T-helper 2 cell treated with Interferon-gamma antibody and Interleukin-4, amounts not matched to agents 100 ng/mL and 5 ng/mL, for 36 hours (primary cell): ENCODE measurements at regions not wholly inside any gene's neighbourhood (a gene's known extent, or its start where the extent isn't known, plus 50 kb on each side); places are given as distances from the start of the nearest gene placed in this dataset.

Experiments
- intact Hi-C: fragments of 100-400 bp; cut with micrococcal nuclease; formaldehyde crosslinking; loops from one replicate; pipeline ENCODE4 v1.15.1; 2023

DNA sequence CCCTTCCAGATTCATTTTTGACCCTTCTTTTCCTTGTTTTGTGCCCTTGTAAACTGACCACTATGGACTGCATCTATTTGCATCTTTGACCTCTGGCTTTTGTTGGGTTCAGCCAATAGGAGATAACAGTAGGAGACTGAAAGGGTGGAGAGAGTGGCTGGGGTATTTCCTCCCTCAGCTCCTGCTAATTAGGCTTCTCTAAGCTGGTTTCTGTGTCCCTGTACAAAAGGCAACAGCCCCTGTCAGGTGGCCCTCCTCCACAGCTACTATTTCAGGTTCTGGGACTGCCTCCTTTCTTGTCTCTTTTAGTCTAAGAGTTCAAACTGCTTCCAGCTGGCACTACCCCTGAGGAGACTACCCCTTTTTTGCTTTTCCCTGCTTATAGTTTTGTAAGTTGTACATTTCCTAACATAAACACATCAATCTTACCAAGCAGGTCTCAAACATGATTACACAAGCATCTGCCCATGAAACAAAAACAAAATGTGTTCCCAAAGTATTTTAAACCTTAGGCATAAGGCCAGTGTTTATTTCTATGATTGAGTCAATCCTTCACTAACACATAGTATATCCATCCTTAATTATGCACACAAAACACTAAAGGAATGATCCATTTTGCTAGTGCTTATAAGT, 262.0 kb upstream of the TRPM3 start:
- intact Hi-C loops: no loop called here

DNA sequence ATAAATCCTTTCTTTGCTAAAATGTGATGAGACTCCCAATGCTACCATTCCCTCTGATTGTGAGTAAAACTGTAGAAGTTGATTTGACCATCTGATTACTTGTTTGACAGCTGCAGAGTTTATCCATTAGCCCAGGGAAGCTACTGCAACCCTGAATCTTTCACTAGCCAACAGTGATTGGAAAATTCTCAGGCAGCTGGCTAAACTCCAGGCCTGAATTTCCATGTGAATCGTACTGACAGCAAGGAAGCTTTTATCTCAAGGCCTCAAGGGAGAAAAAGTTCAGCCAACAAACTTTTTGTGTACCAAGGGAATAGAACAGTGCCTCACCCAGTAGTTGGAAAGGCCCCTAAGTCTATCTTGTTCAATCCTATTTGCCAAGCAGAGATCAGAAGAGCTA, 246.7 kb upstream of the TRPM3 start:
- intact Hi-C loops: no loop called here

DNA sequence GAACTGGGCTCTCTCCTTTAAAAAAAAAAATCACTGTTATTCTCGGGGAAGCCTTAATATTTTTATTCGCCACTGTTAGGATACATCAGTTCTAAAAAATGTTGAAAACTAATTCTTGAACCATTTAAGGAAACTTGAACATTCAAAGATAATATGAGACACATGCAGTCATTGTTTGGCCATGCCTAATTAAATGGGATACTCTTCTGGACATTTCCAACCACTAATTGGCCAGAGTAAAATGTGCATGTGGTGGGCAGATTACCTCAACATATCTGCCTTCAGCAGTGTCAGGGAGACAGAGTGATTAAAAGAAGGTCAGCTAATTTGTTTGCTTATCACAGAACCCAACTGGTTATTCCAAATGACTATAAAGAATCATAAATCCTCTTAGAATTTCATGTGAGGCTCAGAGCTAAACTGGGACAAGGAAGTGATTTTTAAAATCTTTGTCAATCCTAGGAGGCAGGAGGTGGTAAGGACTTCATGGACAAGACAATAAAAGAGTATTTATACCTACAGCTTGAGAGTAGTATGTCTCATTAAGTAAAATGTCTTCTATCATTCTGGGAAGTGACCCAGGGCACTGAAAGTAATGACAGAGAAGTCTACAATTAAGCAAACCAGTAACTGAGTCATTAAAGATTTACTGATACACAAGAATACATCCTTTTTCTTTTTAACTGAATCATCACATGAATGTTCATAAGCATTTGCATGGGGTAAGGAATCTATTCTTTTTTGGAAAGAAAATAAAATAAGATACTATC, 242.9 kb upstream of the TRPM3 start:
- intact Hi-C loops: no loop called here

DNA sequence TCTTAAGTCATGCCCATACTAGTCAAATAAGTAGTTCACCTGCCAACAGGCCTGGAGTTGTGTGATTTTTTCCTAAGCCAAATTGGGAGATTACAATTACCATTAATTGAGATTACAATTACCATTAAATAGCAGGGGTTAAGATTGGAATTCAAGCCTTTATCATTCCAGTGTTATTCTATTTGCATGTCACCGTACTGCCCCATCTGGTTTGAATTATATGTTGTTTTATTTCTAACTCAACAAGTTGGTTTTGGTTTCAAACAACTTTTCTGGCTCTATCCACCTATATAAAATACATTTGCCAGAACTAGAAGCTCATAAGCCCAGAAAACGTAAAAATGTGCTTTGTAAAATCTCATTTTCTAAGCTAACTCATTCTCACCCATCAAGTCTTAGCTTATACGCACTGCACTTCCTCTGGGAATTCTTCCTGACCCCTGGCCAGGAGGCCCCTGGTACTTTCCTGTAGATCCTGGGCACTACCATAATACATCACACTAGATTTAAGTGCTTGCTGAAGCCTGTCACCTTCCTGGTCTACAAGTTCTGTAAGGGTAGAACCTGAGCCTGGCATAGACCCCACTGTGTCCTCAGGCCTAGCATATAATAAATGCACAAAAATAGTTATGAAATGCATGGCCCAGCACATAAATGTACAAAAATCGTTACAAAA, 242.0 kb upstream of the TRPM3 start:
- intact Hi-C loops: no loop called here

DNA sequence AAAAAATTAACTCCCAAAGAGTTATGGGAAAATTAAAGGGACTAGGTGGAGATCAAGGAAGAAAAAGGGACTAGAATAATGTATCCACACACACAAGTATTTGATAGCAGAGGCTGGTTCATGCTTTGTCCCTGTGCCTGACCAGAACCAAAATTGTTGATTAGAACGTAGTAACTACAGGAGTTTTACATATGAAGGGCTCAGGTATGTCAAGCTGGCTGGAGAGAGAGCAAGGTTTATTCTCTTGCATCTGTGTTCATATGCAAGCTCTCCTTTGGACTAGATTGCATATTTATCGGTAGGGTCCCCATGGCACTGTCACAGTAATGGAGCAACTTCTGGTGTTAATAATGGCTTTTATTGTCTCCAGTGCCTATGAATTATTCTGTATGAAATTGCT, 239.9 kb upstream of the TRPM3 start:
- intact Hi-C loops: loop anchor here (2.0 kb wide), 1 partner anchor 15 kb away; no protein-coding TSS in a partner anchor

DNA sequence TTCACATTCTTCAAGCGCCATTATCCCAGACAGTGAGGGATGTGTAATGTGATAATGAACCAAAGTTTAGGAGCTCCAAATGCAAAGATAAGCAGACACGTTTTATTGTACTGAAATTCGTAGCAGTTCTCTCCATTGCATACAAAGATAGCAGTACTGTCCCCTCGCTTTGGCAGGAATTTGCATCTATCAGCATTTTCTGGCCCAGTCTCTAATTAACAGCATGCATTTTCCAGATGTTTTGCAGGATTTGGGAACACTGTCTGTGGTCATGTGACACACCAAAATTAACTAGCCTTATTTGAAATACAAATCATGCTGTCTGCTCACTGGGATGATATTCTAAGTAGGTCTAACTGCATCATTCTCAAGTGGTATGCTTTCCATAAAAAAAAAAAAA, 235.9 kb upstream of the TRPM3 start:
- intact Hi-C loops: no loop called here

DNA sequence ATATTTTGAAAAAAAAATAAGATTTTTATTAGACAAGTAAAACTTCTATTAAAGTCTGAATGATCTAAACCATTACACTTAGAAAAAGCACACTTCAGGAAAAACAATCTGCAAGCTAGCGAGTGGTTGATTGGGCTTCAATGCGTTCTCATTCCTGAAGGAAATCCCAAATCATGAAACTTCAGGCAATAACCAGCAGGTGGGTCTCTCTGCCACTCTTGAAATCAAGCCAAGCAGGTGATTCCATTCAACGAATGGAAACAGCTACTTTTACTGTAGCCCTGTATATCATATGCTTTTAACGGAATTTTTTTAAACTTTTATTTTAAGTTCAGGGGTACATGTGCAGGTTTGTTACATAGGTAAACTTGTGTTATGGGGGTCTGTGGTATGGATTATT, 234.5 kb upstream of the TRPM3 start:
- intact Hi-C loops: no loop called here

DNA sequence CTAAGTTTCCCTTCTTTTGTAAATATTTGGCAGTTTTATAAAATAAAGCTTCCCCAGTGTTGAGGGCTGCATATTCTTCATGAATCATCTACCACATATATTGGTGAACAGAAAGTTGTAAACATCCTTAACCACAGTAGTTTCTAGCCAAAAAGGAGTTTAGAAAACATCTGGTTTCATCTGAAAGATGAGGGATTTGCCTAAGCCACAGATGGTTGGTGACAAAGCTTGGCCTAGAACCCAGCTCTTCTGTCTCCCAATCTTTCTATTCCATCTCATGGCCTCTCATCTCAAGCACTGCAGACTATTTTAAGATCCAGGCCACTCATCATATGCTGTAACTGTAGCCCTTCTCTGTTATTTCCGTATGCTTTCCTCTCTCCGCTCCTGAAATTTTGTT, 232.3 kb upstream of the TRPM3 start:
- intact Hi-C loops: no loop called here

DNA sequence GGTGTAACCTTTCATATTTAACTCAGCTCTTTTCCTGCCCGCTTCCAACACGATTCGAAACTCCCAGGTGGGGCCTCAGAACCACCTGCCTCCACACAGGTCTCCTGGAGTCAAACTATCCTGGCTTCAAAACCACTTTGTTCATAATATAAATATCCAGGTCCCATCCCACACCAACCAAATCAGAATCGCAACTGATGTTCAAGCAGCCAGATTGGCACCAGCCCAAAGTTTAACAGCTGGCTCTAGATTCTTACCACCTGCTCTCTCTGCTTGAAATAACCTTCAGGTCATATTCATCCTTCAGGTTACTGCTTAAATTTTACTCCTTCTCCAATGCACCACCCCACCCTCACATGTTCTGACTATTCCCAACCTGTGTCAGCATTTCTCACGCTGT, 231.4 kb upstream of the TRPM3 start:
- intact Hi-C loops: no loop called here

DNA sequence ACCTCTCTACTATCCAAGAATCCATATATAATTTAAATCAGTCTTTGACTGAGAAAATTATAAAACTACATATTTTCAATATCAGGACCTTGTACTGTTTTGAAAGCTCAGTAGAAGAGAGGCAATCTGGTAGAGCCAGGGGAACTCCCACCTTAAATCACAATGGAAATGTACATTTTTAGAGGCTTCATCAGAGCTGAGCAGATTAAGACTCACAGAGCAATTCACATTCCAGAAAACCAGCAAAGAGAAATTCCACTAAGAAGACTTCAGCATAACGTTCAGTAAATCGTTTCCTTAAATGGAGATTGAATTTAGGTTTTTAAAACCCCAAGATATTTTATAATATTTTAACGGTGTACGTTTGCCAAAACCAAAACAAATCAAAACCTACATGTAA, 227.8 kb upstream of the TRPM3 start:
- intact Hi-C loops: no loop called here

DNA sequence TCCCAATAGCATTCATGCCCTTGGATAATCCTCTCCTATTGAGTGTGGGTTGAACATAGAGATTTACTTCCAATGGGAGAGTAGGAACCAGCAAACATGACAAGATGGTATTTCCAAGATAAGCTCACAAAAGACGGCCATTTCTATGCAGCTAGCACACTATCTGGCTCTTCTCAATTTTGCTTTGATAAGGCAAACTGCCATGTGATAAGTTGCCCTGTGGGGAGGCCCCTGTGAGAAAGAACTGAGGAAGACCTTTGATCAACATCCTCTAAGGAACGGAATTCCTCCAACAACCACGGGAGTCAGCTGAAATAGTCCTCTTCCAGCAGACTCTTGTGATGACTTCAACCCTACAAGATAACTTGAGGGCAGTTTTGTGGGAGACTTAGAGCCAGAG, 211.9 kb upstream of the TRPM3 start:
- intact Hi-C loops: no loop called here

DNA sequence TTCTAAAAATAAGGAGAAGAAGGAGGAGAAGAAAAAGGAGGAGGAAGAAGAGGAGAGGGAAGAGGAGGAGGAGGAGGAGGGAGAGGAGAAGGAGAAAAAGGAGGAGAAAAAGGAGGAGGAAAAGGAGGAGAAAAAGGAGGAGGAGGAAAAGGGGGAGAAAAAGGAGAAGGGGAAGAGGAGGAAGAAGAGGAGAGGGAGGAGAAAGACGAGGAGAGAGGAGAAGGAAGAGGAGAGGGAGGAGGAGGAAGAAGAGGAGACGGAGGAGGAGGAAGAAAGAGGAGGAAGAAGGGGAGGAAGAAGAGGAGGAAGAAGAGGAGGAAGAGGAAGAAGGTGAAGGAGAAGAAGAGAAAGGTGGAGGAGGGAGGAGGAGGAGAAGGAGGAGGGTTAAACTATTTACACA, 210.2 kb upstream of the TRPM3 start:
- intact Hi-C loops: no loop called here

DNA sequence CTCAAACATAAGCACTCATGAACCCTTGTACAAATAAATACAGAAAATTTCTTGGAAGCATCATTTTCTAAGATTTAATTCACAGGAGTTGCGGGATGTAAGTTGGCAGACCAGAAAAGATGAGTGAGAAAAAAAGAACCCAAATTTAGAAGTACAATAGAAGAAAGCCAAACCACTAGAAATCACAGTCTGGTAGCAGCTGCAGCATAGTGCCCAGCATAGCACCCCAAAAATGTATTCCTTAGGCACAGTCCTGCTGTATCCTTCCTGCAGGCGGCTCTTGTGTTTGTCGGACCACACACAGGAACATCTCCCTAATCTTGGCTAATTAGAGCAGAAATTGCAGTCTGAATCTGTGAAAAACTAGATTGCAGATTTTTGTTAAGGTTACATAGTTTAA, 208.5 kb upstream of the TRPM3 start:
- intact Hi-C loops: no loop called here

DNA sequence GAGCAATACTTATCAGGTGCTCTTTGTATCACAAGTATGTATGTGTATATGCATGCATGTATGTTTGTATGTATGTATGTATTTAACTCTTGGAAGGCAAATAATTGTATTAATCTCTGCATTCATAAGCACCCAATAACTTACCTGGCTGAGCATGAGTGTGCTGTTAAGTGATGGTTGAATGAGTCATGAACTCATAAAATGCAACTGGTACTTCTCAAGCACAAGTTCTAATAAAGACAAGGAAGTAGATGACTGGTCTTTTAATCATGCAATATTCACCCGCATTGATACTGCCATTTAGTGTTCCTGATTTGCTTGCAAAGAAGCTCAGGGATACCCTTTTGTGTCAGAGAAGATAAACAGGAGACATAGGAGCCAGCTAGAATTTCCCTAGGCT, 204.9 kb upstream of the TRPM3 start:
- intact Hi-C loops: no loop called here

DNA sequence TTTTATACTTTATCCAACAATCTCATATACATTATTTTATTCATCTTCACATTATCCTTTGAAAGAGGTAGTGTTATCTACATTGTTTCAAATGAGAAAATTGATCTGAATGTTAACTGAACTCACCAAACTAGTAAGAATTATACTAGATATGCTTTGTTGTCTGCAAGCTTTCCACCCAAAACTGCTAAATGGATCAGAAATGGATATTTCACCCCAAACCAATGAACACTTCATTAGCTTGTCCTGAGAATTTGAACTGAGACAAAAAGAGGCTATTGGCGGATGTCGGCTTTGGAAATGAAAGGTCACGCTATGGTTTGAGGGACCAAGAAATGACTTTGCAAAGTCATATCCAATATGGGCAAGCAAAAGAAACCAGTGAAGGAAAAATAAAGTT, 201.9 kb upstream of the TRPM3 start:
- intact Hi-C loops: no loop called here

DNA sequence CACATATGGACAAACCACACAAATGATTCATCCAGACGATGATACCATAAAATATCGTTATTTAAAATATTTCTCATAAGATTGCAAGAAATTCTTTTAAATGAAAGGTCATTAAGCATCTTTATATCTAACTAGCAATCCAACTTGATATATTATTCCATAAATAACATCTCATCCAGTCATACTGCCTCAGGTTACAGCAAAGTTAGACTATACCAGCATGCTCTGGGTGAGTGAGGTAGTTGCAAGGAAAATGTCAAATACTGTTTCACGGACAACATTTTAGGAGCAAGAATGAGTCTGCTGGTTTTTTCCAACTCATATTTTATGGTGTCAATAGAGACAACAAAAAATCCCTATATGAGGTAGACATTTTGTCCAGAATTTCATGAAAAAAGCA, 200.9 kb upstream of the TRPM3 start:
- intact Hi-C loops: no loop called here

DNA sequence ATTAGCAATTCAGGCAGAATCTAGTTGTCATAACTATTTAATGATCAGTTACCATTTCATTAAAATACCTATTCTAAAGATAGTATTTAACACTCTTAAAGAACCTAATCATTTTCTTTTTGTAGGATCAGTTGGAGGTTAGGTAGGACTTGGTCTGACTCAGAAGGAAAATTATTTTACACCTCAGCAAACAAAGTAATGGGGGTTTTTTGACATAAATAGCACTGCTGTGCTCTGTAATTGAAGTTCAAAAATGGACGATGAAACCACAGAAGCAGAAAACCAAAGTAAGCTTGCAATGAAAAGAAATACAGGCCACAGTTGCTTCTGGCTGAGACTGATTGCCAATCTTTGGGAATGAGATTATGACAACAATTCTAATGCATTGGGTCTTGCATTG, 187.0 kb upstream of the TRPM3 start:
- intact Hi-C loops: no loop called here

DNA sequence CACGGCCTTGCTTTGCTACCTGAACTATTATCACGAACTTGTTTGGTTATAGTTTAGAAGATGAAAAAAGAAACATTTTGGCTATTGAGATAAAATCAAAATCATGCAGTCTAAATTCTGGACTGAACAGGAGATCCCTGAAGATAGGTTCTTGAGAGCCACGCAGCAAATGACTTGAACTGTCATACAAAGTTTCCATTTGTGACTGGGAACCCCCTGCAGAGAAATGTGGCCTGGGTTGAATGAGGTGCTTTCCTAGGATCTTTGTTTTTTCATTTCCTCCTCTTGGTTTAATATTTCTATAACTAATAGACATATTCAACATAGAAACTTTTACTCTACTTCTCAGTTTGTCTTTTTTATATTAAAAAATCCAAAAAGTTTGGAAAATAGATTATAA, 184.7 kb upstream of the TRPM3 start:
- intact Hi-C loops: no loop called here

DNA sequence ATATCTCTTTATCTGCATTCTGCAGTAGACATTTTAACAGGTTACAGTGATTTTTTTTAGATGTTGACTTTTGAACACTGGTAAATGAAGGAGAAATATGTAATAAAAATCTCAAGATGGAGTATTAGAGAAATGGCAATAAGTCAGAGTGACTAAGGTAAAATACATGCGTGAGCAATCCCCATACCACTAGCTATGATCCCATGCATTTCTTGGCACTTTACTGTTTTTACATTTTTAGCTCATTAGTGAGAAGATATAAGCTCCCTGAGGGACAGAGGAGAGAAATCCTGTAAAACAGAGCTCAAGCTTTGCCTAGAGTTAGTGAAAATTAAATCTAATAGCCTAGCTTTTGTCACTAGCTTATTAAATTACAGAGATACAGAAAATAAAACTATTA, 181.9 kb upstream of the TRPM3 start:
- intact Hi-C loops: no loop called here

DNA sequence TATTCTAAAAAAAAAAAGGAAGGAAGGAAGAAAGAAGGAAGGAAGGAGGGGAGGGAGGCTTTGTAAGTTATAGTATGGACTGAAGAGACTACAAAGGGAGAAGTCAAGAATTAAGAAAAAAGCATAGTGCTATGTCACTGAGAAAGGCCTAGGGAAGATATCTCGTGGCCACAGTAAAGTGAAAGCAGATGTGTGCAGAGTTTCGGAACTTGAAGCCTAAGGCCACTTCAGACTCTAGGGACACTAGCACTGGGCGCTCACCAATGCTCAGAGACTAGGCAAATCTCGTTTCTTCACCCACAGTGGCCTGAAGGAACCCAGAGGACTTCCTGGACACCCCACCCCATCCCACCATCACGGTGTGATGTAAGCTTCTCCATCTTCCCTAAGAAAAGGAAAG, 181.4 kb upstream of the TRPM3 start:
- intact Hi-C loops: no loop called here

DNA sequence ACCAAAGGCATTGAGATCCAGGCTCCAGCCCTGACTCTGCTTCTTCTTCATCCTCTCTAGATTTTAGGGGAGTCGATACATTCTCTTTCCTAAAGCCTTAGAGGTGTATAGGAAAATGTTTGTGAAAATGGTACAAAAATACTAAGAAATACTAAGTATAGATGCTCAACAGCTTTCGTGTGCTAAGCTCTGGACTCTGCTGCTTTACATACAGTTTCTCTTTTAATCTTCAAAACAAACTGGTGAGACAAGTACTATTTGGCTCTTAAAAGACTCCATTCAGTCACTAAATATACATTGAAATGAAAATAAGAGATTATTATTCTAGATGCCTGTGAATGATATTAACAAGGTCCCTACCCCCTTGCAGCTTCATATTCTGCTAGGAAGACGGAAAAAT, 174.5 kb upstream of the TRPM3 start:
- intact Hi-C loops: no loop called here

DNA sequence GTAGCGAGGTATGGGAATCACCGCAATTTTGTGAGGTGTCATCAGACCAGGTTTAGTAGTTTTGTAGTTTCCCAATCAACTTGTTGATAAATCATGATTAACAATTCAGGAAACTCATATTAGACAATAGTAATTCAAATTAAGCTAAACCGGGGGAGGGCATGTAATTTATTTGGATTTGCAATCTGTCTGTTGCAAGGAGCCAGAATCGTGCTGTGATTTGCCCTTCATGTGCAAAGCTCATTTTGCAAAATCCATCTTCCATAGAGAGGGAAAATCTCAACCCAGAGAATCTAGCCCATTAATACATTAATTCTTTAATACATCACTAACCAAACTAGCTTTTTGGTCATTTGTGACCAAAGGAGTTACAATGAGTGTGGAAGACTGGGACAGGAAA, 164.7 kb upstream of the TRPM3 start:
- intact Hi-C loops: loop anchor here (10.0 kb wide), 1 partner anchor 479 kb away; the partner anchor contains the start of gene CEMIP2
